Cardiac fibroblast (primary cell): ENCODE measurements at regions not wholly inside any gene's neighbourhood (a gene's known extent, or its start where the extent isn't known, plus 50 kb on each side); places are given as distances from the start of the nearest gene placed in this dataset.
A peak's percentile ranks its signal among the peaks of the same experiment; 100 is the strongest.

Experiments
- DNase-seq, 2 donors: peaks; one replicate each; pipeline versions ENCODE4 v3.0.0 to v3.0.0-alpha.2; 2010; ENCODE audit warnings: low read depth in 2 of 2
- H3K4me3 ChIP-seq, 2 donors: replicated peaks in 1 of 2; 1 replicate in 1 of 2; 2 replicates in 1 of 2; pipeline ENCODE4 v1.5.1; 2011; ENCODE audit warnings: low read depth in 2 of 2, low read length in 2 of 2, mild to moderate bottlenecking in 2 of 2, moderate library complexity in 1 of 2
- CTCF ChIP-seq: IDR thresholded peaks from one replicate; pipeline ENCODE4 v1.5.1; 2011; ENCODE audit warnings: low read depth, mild to moderate bottlenecking, low read length, inconsistent platforms

- TF ChIP-seq CTCF = no peak
- DNase-seq = no peak
- no peak overlapping the region for H3K4me3 ChIP-seq
Measured at GRCh38 chr7:15967121-15967520, 280.6 kb upstream of the MEOX2 start.

GRCh38 chr7:15963206-15963605 lies 276.7 kb upstream of the MEOX2 start:
- DNase-seq = no peak
- no peak overlapping the region for H3K4me3 ChIP-seq
- TF ChIP-seq CTCF = no peak

- no peak for TF ChIP-seq CTCF
- H3K4me3 ChIP-seq = no peak overlapping the region
- DNase-seq = peak; percentile 11 to 49
Measured at GRCh38 chr7:15954671-15955354, 268.3 kb upstream of the MEOX2 start.

GRCh38 chr7:15950299-15950698 lies 263.8 kb upstream of the MEOX2 start:
- DNase-seq = no peak
- H3K4me3 ChIP-seq = no peak overlapping the region
- no peak for TF ChIP-seq CTCF

- no peak for TF ChIP-seq CTCF
- no peak overlapping the region for H3K4me3 ChIP-seq
- peak; percentile 10 to 34 for DNase-seq
Measured at GRCh38 chr7:15947754-15948153, 261.3 kb upstream of the MEOX2 start.

- DNase-seq = no peak
- no peak for TF ChIP-seq CTCF
- H3K4me3 ChIP-seq = no peak overlapping the region
Measured at GRCh38 chr7:15938115-15938514, 251.6 kb upstream of the MEOX2 start.

GRCh38 chr7:15937571-15937970 lies 251.1 kb upstream of the MEOX2 start:
- H3K4me3 ChIP-seq = no peak overlapping the region
- TF ChIP-seq CTCF = no peak
- DNase-seq = no peak
